Endothelial cell (in vitro differentiated cells): ENCODE measurements at regions not wholly inside any gene's neighbourhood (a gene's known extent, or its start where the extent isn't known, plus 50 kb on each side); places are given as distances from the start of the nearest gene placed in this dataset.

Source experiments
- DNase-seq: peaks from one replicate; pipeline ENCODE4 v3.0.0; 2021; ENCODE audit warnings: low spot score
- H3K27ac Mint-ChIP-seq: one replicate; pipeline ENCODE4 v1.8.0; 2021; ENCODE audit warnings: mixed read lengths, inconsistent platforms; ENCODE audit not compliant: unreplicated experiment
- H3K27me3 Mint-ChIP-seq: one replicate; pipeline ENCODE4 v1.8.0; 2021; ENCODE audit warnings: mild to moderate bottlenecking, moderate library complexity, mixed read lengths, inconsistent platforms; ENCODE audit not compliant: unreplicated experiment
- H3K36me3 Mint-ChIP-seq: one replicate; pipeline ENCODE4 v1.8.0; 2021; ENCODE audit warnings: mild to moderate bottlenecking, low read depth, mixed read lengths, inconsistent platforms; ENCODE audit not compliant: unreplicated experiment
- H3K4me1 Mint-ChIP-seq: one replicate; pipeline ENCODE4 v1.8.0; 2021; ENCODE audit warnings: mild to moderate bottlenecking, mixed read lengths, inconsistent platforms; ENCODE audit not compliant: unreplicated experiment
- H3K4me3 Mint-ChIP-seq: one replicate; pipeline ENCODE4 v1.8.0; 2021; ENCODE audit warnings: mild to moderate bottlenecking, mixed read lengths, inconsistent platforms; ENCODE audit not compliant: unreplicated experiment
- H3K9me3 Mint-ChIP-seq: one replicate; pipeline ENCODE4 v1.8.0; 2021; ENCODE audit warnings: mixed read lengths, inconsistent platforms; ENCODE audit not compliant: unreplicated experiment
- CTCF ChIP-seq: fragments of 200-600 bp; sonication (generic); IDR thresholded peaks from one replicate; pipeline ENCODE4 v1.5.0; 2021; ENCODE audit warnings: antibody characterized with exemption; ENCODE audit not compliant: unreplicated experiment

GRCh38 chr10:2460812-2461211 is 606.5 kb upstream of the PFKP start:
- Mint-ChIP-seq H3K27ac (no peak overlapping the region), H3K4me1 (no peaks in the 10 kb centered on the region), H3K36me3 (no peaks in the 10 kb centered on the region), H3K4me3 (no peak overlapping the region), H3K27me3 (no peaks in the 10 kb centered on the region), H3K9me3 (no peaks in the 10 kb centered on the region)
- DNase-seq = no peak
- no peak for TF ChIP-seq CTCF

- no peaks in the 10 kb centered on the region for H3K4me1 Mint-ChIP-seq
- no peaks in the 10 kb centered on the region for H3K27me3 Mint-ChIP-seq
- DNase-seq = no peak
- no peak for TF ChIP-seq CTCF
- no peak overlapping the region for H3K27ac Mint-ChIP-seq
- no peaks in the 10 kb centered on the region for H3K9me3 Mint-ChIP-seq
- H3K36me3 Mint-ChIP-seq = no peaks in the 10 kb centered on the region
- H3K4me3 Mint-ChIP-seq = no peak overlapping the region
Observed at GRCh38 chr10:2459713-2460112, 607.6 kb upstream of the PFKP start.

GRCh38 chr10:2456834-2457233 is 610.5 kb upstream of the PFKP start:
- Mint-ChIP-seq H3K9me3 (no peaks in the 10 kb centered on the region), H3K27ac (no peak overlapping the region), H3K27me3 (no peaks in the 10 kb centered on the region), H3K36me3 (no peaks in the 10 kb centered on the region), H3K4me1 (no peaks in the 10 kb centered on the region), H3K4me3 (no peak overlapping the region)
- DNase-seq = no peak
- TF ChIP-seq CTCF = no peak

- no peak overlapping the region for H3K4me3 Mint-ChIP-seq
- no peaks in the 10 kb centered on the region for H3K27me3 Mint-ChIP-seq
- TF ChIP-seq CTCF = no peak
- H3K9me3 Mint-ChIP-seq = no peaks in the 10 kb centered on the region
- DNase-seq = no peak
- no peak overlapping the region for H3K27ac Mint-ChIP-seq
- peaks cover 6% of the 10 kb centered on the region for H3K4me1 Mint-ChIP-seq
- no peaks in the 10 kb centered on the region for H3K36me3 Mint-ChIP-seq
Observed at GRCh38 chr10:2445370-2445769, 622.0 kb upstream of the PFKP start.

GRCh38 chr10:2439983-2440382 is 627.4 kb upstream of the PFKP start:
- Mint-ChIP-seq H3K27me3 (no peaks in the 10 kb centered on the region), H3K4me1 (peaks cover 10% of the 10 kb centered on the region), H3K9me3 (no peaks in the 10 kb centered on the region), H3K4me3 (no peak overlapping the region), H3K36me3 (peaks cover 5% of the 10 kb centered on the region), H3K27ac (no peak overlapping the region)
- DNase-seq = no peak
- no peak for TF ChIP-seq CTCF
